ENCODE measurements at regions not wholly inside any gene's neighbourhood (a gene's known extent, or its start where the extent isn't known, plus 50 kb on each side); places are given as distances from the start of the nearest gene placed in this dataset.

GRCh38 chr12:65605019-65605418, 219.3 kb upstream of the HMGA2 start:
- intact Hi-C loops (cut with DNase I): loop anchor here (10.0 kb wide), 1 partner anchor 70 kb away; no protein-coding TSS in a partner anchor
- 66 to 80% methylated on average over 2 of the region's 2 CpGs for WGBS, 2 donors
- TF ChIP-seq CTCF (IDR thresholded peaks at IDR 0.05) (no peak), POLR2A (IDR thresholded peaks at IDR 0.05) (no peak)

GRCh38 chr12:65606008-65606766, 218.1 kb upstream of the HMGA2 start:
- peaks cover 0 to 5% (median 0%) of the 10 kb centered on the region in 4 donors for H3K27me3 ChIP-seq
- DNase-seq: no peak
- intact Hi-C loops (cut with DNase I): loop anchor here (10.0 kb wide), 1 partner anchor 69 kb away; no protein-coding TSS in a partner anchor
- peaks cover 0 to 33% (median 14%) of the 10 kb centered on the region in 3 donors for H3K4me1 ChIP-seq
- no peak for TF ChIP-seq CTCF (IDR thresholded peaks at IDR 0.05)
- no peak for TF ChIP-seq POLR2A (IDR thresholded peaks at IDR 0.05)
- no peaks in the 10 kb centered on the region for H3K36me3 ChIP-seq
- no peaks in the 10 kb centered on the region for H3K9me3 ChIP-seq
- 64 to 66% methylated on average over 4 of the region's 4 CpGs for WGBS, 2 donors
- H3K4me3 ChIP-seq: no peak overlapping the region
- H3K27ac ChIP-seq: no peak overlapping the region

More at GRCh38 chr12:65605019-65605418, 219.3 kb upstream of the HMGA2 start:
- H3K27ac ChIP-seq: no peak overlapping the region
- peaks cover 0 to 33% (median 14%) of the 10 kb centered on the region in 3 donors for H3K4me1 ChIP-seq
- H3K4me3 ChIP-seq: no peak overlapping the region
- peaks cover 0 to 4% (median 0%) of the 10 kb centered on the region in 4 donors for H3K27me3 ChIP-seq
- no peaks in the 10 kb centered on the region for H3K9me3 ChIP-seq
- no peaks in the 10 kb centered on the region for H3K36me3 ChIP-seq
- no peak for DNase-seq

- Histone ChIP-seq H3K36me3 (no peaks in the 10 kb centered on the region), H3K27ac (no peak overlapping the region), H3K4me1 (peaks cover 0 to 29% (median 11%) of the 10 kb centered on the region in 3 donors), H3K27me3 (peaks cover 0 to 16% (median 0%) of the 10 kb centered on the region in 4 donors), H3K4me3 (no peak overlapping the region), H3K9me3 (no peaks in the 10 kb centered on the region)
- 32 to 45% methylated on average over 3 of the region's 3 CpGs for WGBS, 2 donors
- no peak for DNase-seq
- intact Hi-C loops (cut with DNase I): loop anchor here (10.0 kb wide), 1 partner anchor 67 kb away; no protein-coding TSS in a partner anchor
- TF ChIP-seq POLR2A (IDR thresholded peaks at IDR 0.05): no peak
- no peak for TF ChIP-seq CTCF (IDR thresholded peaks at IDR 0.05)
Observed at GRCh38 chr12:65607401-65607841, 216.9 kb upstream of the HMGA2 start.

GRCh38 chr12:65608319-65608916, 215.9 kb upstream of the HMGA2 start:
- TF ChIP-seq POLR2A (IDR thresholded peaks at IDR 0.05) (no peak), CTCF (IDR thresholded peaks at IDR 0.05) (no peak)
- intact Hi-C loops (cut with DNase I): loop anchor here (10.0 kb wide), 1 partner anchor 66 kb away; no protein-coding TSS in a partner anchor
- WGBS, 2 donors: 61 to 75% methylated on average over 2 of the region's 2 CpGs

GRCh38 chr12:65609359-65609771, 214.9 kb upstream of the HMGA2 start:
- no peak for TF ChIP-seq CTCF (IDR thresholded peaks at IDR 0.05)
- TF ChIP-seq POLR2A (IDR thresholded peaks at IDR 0.05): no peak
- no peak overlapping the region for H3K27ac ChIP-seq
- DNase-seq: no peak
- H3K4me3 ChIP-seq: no peak overlapping the region
- WGBS, 2 donors: 45 to 58% methylated on average over 4 of the region's 4 CpGs
- H3K27me3 ChIP-seq: peaks cover 0 to 33% (median 0%) of the 10 kb centered on the region in 4 donors
- no peaks in the 10 kb centered on the region for H3K9me3 ChIP-seq
- no peaks in the 10 kb centered on the region for H3K36me3 ChIP-seq
- intact Hi-C loops (cut with DNase I): loop anchor here (10.0 kb wide), 1 partner anchor 65 kb away; no protein-coding TSS in a partner anchor
- H3K4me1 ChIP-seq: peaks cover 0 to 11% (median 0%) of the 10 kb centered on the region in 3 donors

More at GRCh38 chr12:65608319-65608916, 215.9 kb upstream of the HMGA2 start:
- Histone ChIP-seq H3K36me3 (no peaks in the 10 kb centered on the region), H3K4me1 (peaks cover 0 to 19% (median 2%) of the 10 kb centered on the region in 3 donors), H3K9me3 (no peaks in the 10 kb centered on the region), H3K27me3 (peaks cover 0 to 24% (median 0%) of the 10 kb centered on the region in 4 donors), H3K27ac (no peak overlapping the region), H3K4me3 (no peak overlapping the region)
- no peak for DNase-seq
